Mesendoderm (in vitro differentiated cells): ENCODE measurements at regions not wholly inside any gene's neighbourhood (a gene's known extent, or its start where the extent isn't known, plus 50 kb on each side); places are given as distances from the start of the nearest gene placed in this dataset.

Experiments used
- DNase-seq: peaks from one replicate; pipeline ENCODE4 v3.0.0; 2013
- H2AK5ac ChIP-seq: 2 replicates; pipeline ENCODE4 v1.6.1; 2013; ENCODE audit warnings: low read length, inconsistent platforms
- H2BK120ac ChIP-seq: 2 replicates; pipeline ENCODE4 v1.6.1; 2013; ENCODE audit warnings: low read depth, mild to moderate bottlenecking, low read length, moderate library complexity, mixed read lengths
- H2BK15ac ChIP-seq: replicated peaks from 2 replicates; pipeline ENCODE4 v1.6.1; 2013; ENCODE audit warnings: low read depth, mild to moderate bottlenecking, moderate library complexity
- H2BK5ac ChIP-seq: 2 replicates; pipeline ENCODE4 v1.6.1; 2013; ENCODE audit warnings: low read length, inconsistent platforms
- H3K18ac ChIP-seq: 2 replicates; pipeline ENCODE4 v1.6.1; 2013; ENCODE audit warnings: mild to moderate bottlenecking, low read length, mixed read lengths
- H3K23ac ChIP-seq: one replicate; pipeline ENCODE4 v1.6.1; 2013; ENCODE audit warnings: low read length
- H3K27ac ChIP-seq: 2 replicates; pipeline ENCODE4 v1.5.1; 2013; ENCODE audit warnings: low read depth, mild to moderate bottlenecking, inconsistent platforms, low read length, moderate library complexity
- H3K27me3 ChIP-seq: 2 replicates; pipeline ENCODE4 v1.6.1; 2013; ENCODE audit warnings: low read length, control low read depth, mild to moderate bottlenecking, inconsistent platforms; ENCODE audit not compliant: insufficient read depth, poor library complexity
- H3K36me3 ChIP-seq: 2 replicates; pipeline ENCODE4 v1.6.1; 2013; ENCODE audit warnings: low read length, inconsistent platforms; ENCODE audit not compliant: control insufficient read depth, insufficient read depth
- H3K4ac ChIP-seq: one replicate; pipeline ENCODE4 v1.6.1; 2013; ENCODE audit warnings: low read depth, mild to moderate bottlenecking, low read length, moderate library complexity
- H3K4me1 ChIP-seq: 2 replicates; pipeline ENCODE4 v1.6.1; 2013; ENCODE audit warnings: low read depth, low read length, inconsistent platforms; ENCODE audit not compliant: control insufficient read depth
- H3K4me2 ChIP-seq: 2 replicates; pipeline ENCODE4 v1.6.1; 2013; ENCODE audit warnings: low read length
- H3K4me3 ChIP-seq: 2 replicates; pipeline ENCODE4 v1.5.1; 2013; ENCODE audit warnings: mild to moderate bottlenecking, low read length
- H3K56ac ChIP-seq: one replicate; pipeline ENCODE4 v1.6.1; 2013; ENCODE audit warnings: low read length
- H3K79me1 ChIP-seq: 2 replicates; pipeline ENCODE4 v1.6.1; 2013; ENCODE audit warnings: low read length, inconsistent platforms
- H3K79me2 ChIP-seq: 2 replicates; pipeline ENCODE4 v1.6.1; 2013; ENCODE audit warnings: mild to moderate bottlenecking, low read length; ENCODE audit not compliant: control insufficient read depth, insufficient read depth
- H3K9ac ChIP-seq: 2 replicates; pipeline ENCODE4 v1.6.1; 2013; ENCODE audit warnings: low read length, inconsistent platforms
- H4K5ac ChIP-seq: one replicate; pipeline ENCODE4 v1.6.1; 2013; ENCODE audit warnings: low read length
- H4K8ac ChIP-seq: one replicate; pipeline ENCODE4 v1.6.1; 2013; ENCODE audit warnings: low read depth, mild to moderate bottlenecking, control low read depth, low read length, moderate library complexity
- WGBS: extraction: QIAGEN DNeasy Blood & Tissue Kit; methylation state at CpG from one replicate; pipeline ENCODE4 v1.1.7; 2013; ENCODE audit warnings: low lambda C conversion rate, missing lambda C conversion rate; ENCODE audit not compliant: insufficient coverage; ENCODE audit errors: extremely low coverage; 5-methylcytosine and 5-hydroxymethylcytosine counted together

DNA sequence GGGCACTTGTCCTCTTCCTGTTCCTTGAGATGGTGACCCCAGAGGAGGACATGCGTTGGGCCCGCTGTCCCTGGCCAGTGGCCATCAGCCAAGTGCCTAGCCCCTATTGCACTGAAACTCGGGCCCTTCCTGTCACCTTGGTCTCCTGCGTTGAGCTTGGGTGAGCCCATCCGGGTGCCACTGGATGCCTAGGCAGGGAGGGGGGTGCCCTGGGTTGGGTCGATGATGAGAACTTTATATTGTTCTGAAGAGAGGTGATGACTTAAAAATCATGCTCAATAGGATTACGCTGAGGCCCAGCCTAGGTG lies 221.8 kb downstream of the SNRPN start:
- Histone ChIP-seq H3K27me3 (no peaks in the 10 kb centered on the region), H3K79me2 (no peaks in the 10 kb centered on the region), H3K4me3 (no peak overlapping the region), H3K56ac (no peak overlapping the region), H3K4me2 (no peak overlapping the region), H3K4ac (no peak overlapping the region), H3K36me3 (no peaks in the 10 kb centered on the region), H4K8ac (no peak overlapping the region), H2AK5ac (no peak overlapping the region), H2BK120ac (no peak overlapping the region), H2BK5ac (no peak overlapping the region), H3K4me1 (no peaks in the 10 kb centered on the region), H3K27ac (no peak overlapping the region), H3K23ac (no peak overlapping the region), H4K5ac (no peak overlapping the region), H3K9ac (no peak overlapping the region), H3K79me1 (no peaks in the 10 kb centered on the region), H2BK15ac (no peak overlapping the region), H3K18ac (no peak overlapping the region)
- no peak for DNase-seq
- no CpG with 5 or more reads among the region's 7 CpGs for WGBS

DNA sequence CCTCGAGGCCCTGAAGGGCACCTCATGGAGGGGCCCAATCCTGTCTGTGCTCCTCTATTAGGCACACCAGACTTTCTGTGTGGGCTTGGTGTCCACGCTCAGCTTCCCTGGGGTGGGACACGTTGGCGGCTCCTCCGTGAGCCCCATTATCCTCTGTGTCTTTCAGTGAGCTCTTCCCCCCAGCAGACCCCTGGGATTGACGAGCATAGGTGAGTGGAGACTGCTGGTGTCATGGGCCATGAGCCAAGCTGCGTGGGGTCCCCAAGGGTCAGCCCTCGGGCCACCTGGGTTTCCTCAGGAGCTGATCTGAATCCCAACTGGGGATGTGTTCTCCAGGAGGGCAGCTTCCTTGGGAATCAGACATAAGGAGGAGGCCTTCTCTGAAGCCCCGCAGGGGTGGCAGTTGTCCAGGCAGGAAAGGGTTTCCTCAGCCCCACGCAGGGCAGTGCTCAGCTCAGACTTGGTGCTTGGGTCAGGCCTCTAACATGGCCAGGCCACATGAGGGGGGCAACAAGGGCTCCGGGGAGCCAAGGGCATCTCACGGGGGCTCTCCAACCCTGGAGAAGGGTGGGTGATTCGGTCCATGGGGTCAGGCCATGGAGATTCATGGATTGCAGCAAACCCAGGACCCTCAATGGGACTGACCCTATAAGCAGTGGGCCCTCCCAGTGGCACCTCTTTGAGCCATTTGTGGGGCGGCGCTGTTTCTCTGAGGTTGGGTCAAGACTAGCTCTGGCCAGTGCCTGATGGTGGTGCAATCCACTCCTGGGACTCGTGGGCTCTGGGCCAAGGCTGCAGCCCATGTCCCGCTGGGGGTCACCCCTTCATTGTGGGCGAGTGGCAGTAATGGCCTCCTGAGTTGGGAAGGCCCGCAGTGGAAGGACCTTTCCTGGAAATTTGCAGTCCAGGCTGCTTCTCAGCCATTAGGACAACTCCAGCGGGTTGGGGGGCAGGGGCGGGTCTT lies 222.5 kb downstream of the SNRPN start:
- Histone ChIP-seq H3K79me2 (no peaks in the 10 kb centered on the region), H2BK15ac (no peak overlapping the region), H4K8ac (no peak overlapping the region), H2BK120ac (no peak overlapping the region), H2AK5ac (no peak overlapping the region), H3K4ac (no peak overlapping the region), H3K27ac (no peak overlapping the region), H3K27me3 (no peaks in the 10 kb centered on the region), H3K79me1 (no peaks in the 10 kb centered on the region), H3K36me3 (no peaks in the 10 kb centered on the region), H3K23ac (no peak overlapping the region), H3K4me1 (no peaks in the 10 kb centered on the region), H3K4me3 (no peak overlapping the region), H2BK5ac (no peak overlapping the region), H3K4me2 (no peak overlapping the region), H3K56ac (no peak overlapping the region), H4K5ac (no peak overlapping the region), H3K18ac (no peak overlapping the region), H3K9ac (no peak overlapping the region)
- no peak for DNase-seq
- WGBS: no CpG with 5 or more reads among the region's 21 CpGs

DNA sequence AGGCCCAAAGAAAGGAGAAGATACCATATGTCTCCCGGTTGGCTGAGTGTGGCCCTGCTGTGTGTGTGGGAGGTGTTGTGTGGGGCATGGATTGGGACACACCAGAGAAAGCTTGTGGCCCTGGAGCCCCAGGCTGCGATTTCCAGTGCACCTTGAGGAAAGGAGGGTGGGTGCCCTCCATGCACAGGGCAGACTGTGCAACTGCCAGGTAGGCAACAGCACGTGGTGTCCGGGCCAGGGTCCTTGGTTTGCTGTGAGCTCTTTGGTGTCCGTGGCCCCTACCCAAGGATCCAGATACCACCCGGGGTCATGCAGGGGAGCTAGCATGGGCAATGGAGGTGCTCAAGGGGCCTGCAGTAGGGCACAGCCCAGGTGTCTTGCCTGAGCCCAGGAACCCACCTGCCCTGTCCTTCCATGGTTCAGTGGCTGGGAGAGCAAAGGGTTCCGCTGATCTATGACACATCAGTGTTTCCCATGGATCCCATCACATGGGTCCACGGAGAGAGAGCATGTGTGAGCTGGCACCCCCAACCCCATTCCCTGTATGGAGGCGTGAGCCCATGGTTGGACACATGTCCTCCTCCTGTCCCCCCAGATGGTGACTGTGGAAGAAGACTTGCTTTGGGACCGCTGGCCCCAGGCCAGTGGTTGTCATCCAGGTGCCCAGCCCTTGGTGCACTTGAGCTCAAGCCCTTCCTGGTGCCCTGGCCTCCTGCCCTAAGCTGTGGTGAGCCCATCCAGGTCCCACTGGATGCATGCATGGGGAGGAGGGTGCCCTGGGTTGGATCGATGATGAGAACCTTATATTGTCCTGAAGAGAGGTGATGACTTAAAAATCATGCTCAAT lies 223.4 kb downstream of the SNRPN start:
- H3K79me2 ChIP-seq: no peaks in the 10 kb centered on the region

DNA sequence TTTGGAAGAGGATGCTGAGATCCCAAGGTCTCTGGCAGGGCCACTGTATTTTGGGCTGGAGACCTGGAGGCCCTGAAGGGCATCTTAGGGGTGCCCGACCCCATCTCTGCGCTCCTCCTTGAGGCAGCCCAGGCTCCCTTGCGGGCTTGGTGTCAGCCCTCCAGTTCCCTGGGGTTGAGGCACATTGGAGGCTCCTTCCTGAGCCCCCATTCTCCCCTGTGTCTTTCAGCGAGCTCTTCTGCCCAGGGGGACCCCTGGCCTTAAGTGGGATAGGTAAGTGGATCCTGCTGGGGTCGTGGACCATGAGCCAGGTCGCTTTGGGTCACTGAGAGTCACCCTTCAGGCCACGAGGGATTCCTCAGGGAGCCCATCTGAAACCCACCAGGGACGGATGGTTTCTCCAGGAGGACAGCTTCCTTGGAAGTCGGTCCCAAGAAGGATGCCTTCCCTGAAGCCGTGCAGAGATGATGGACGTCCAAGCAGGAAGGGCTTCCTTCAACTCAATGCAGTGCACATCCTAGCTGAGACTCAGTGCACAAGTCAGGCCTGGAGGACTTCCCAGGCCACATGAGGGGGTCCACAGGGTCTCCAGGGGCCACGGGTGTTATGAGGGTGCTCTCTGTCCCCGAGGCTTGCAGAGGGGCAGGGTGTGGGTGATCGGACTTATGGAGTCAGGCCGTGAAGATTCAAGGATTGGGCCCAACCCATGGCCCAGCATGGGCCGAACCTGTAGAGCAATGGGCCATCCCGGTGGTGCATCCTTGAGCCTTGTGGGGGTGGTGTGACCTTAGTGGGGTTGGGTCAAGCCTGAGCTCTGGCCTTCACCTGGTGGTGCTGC lies 224.3 kb downstream of the SNRPN start:
- H4K8ac ChIP-seq: no peak overlapping the region
- H2AK5ac ChIP-seq: no peak overlapping the region
- H2BK5ac ChIP-seq: no peak overlapping the region
- no peak overlapping the region for H3K23ac ChIP-seq
- H3K9ac ChIP-seq: no peak overlapping the region
- H3K27me3 ChIP-seq: no peaks in the 10 kb centered on the region
- no CpG with 5 or more reads among the region's 17 CpGs for WGBS
- no peak overlapping the region for H2BK120ac ChIP-seq
- H3K4me2 ChIP-seq: no peak overlapping the region
- no peak overlapping the region for H2BK15ac ChIP-seq
- no peak overlapping the region for H3K4ac ChIP-seq
- no peaks in the 10 kb centered on the region for H3K79me1 ChIP-seq
- H3K79me2 ChIP-seq: no peaks in the 10 kb centered on the region
- DNase-seq: no peak
- no peak overlapping the region for H3K27ac ChIP-seq
- no peak overlapping the region for H3K56ac ChIP-seq
- H4K5ac ChIP-seq: no peak overlapping the region
- no peak overlapping the region for H3K4me3 ChIP-seq
- H3K36me3 ChIP-seq: no peaks in the 10 kb centered on the region
- no peaks in the 10 kb centered on the region for H3K4me1 ChIP-seq
- H3K18ac ChIP-seq: no peak overlapping the region

More for the DNA sequence above, 223.4 kb downstream of the SNRPN start:
- H3K18ac ChIP-seq: no peak overlapping the region
- DNase-seq: no peak
- H2AK5ac ChIP-seq: no peak overlapping the region
- H3K23ac ChIP-seq: no peak overlapping the region
- WGBS: no CpG with 5 or more reads among the region's 11 CpGs
- H3K4me2 ChIP-seq: no peak overlapping the region
- no peaks in the 10 kb centered on the region for H3K4me1 ChIP-seq
- H2BK120ac ChIP-seq: no peak overlapping the region
- no peak overlapping the region for H3K9ac ChIP-seq
- H3K56ac ChIP-seq: no peak overlapping the region
- H4K5ac ChIP-seq: no peak overlapping the region
- H3K4ac ChIP-seq: no peak overlapping the region
- no peak overlapping the region for H2BK5ac ChIP-seq
- H3K79me1 ChIP-seq: no peaks in the 10 kb centered on the region
- H3K27ac ChIP-seq: no peak overlapping the region
- no peaks in the 10 kb centered on the region for H3K27me3 ChIP-seq
- H4K8ac ChIP-seq: no peak overlapping the region
- H3K36me3 ChIP-seq: no peaks in the 10 kb centered on the region
- no peak overlapping the region for H2BK15ac ChIP-seq
- no peak overlapping the region for H3K4me3 ChIP-seq

DNA sequence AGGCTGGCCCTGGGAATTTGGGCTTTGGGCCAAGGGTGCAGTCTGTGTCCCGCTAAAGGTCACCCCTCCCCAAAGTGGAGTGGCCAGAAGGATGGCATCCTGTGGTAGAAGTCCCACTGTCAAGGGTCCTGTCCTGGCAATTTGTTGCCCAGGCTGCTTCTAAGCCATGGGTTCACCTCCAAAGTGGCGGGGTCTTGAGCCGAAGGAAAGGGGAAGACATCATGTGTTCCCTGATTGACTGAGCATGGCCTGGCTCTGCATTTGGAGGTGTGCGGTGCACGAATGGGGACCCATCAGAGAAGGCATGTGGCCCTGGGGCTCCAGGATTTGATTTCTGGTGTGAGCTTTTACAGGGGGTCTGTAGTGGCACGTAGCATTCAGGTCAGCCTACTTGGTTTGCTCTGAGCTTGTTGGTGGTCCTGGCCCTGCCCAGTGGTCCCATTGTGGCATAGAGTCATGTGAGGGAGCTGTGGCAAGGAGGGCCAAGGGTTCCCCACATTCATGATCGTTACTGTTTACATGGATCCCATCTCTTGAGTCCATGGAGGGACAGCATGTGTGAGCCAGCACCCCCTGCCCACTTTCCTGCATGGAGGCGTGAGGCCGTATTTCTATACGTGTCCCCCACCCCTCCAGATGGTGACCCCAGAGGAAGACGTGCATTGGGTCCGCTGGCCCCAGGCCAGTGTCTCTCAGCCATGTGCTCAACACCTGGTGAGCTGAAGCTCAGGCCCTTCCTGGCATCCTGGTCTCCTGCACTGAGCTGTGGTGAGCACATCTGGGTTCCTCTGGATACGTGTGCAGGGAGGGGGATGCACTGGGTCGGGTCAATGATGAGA lies 225.1 kb downstream of the SNRPN start:
- no peak overlapping the region for H3K27ac ChIP-seq
- no peaks in the 10 kb centered on the region for H3K27me3 ChIP-seq
- no peak overlapping the region for H3K23ac ChIP-seq
- no peak overlapping the region for H2BK5ac ChIP-seq
- WGBS: no CpG with 5 or more reads among the region's 14 CpGs
- no peak overlapping the region for H2BK15ac ChIP-seq
- no peak for DNase-seq
- H4K5ac ChIP-seq: no peak overlapping the region
- H4K8ac ChIP-seq: no peak overlapping the region
- no peak overlapping the region for H2AK5ac ChIP-seq
- H2BK120ac ChIP-seq: no peak overlapping the region
- H3K79me1 ChIP-seq: no peaks in the 10 kb centered on the region
- H3K79me2 ChIP-seq: no peaks in the 10 kb centered on the region
- H3K56ac ChIP-seq: no peak overlapping the region
- no peaks in the 10 kb centered on the region for H3K36me3 ChIP-seq
- H3K4ac ChIP-seq: no peak overlapping the region
- no peak overlapping the region for H3K9ac ChIP-seq
- H3K18ac ChIP-seq: no peak overlapping the region
- no peaks in the 10 kb centered on the region for H3K4me1 ChIP-seq
- H3K4me3 ChIP-seq: no peak overlapping the region
- H3K4me2 ChIP-seq: no peak overlapping the region
